ENCODE measurements at regions not wholly inside any gene's neighbourhood (a gene's known extent, or its start where the extent isn't known, plus 50 kb on each side); places are given as distances from the start of the nearest gene placed in this dataset.

GRCh38 chr21:14707511-14708020 lies 161.5 kb upstream of the SAMSN1 start:
- H3K36me3 ChIP-seq (ENCODE audit: low read depth, low read length): no peaks in the 10 kb centered on the region; the same call in 1 of the 2 replicates
- H3K4me2 ChIP-seq (ENCODE audit: low read length): no peak overlapping the region
- peaks cover 5% of the 10 kb centered on the region for H3F3A ChIP-seq (ENCODE audit: low read length, unreplicated experiment)
- POLR2A ChIA-PET (ENCODE audit: unreplicated experiment): no interaction called here
- no peaks in the 10 kb centered on the region for H4K20me1 ChIP-seq (ENCODE audit: low read length)
- CTCF ChIA-PET: no interaction called here
- no peaks in the 10 kb centered on the region for H3K79me2 ChIP-seq (ENCODE audit: low read length)
- H3K4me1 ChIP-seq (ENCODE audit: insufficient read depth, low read length): peaks cover 32% of the 10 kb centered on the region
- no peak overlapping the region for H2AFZ ChIP-seq (ENCODE audit: low read length)
- H3K4me3 ChIP-seq (ENCODE audit: low read length): no peak overlapping the region
- no TSS peak for BruUV-seq (replicated peaks)
- no peaks in the 10 kb centered on the region for H3K27me3 ChIP-seq (ENCODE audit: low read length)
- H3K9me2 ChIP-seq (replicated peaks; ENCODE audit: low read length): no peaks in the 10 kb centered on the region
- intact Hi-C loops (cut with micrococcal nuclease): no loop called here
- no peak for ATAC-seq
- no peak overlapping the region for H3K9ac ChIP-seq (ENCODE audit: low read length)
- peaks cover 9% of the 10 kb centered on the region for H3K9me3 ChIP-seq (ENCODE audit: low read length)
- no peak for DNase-seq
- H3K27ac ChIP-seq (ENCODE audit: low read length): peak overlapping the region; percentile 38
- no peak for TF ChIP-seq EZH2 (IDR thresholded peaks at IDR 0.05; ENCODE audit: low read length, unreplicated experiment)
- TF ChIP-seq EZH2phosphoT487 (IDR thresholded peaks at IDR 0.05; ENCODE audit: borderline replicate concordance, low read length): no peak
- no peak for TF ChIP-seq CTCF (conservative IDR thresholded peaks at IDR 0.05; ENCODE audit: low read depth, low read length)

- peak; percentile 75 for DNase-seq
Observed at GRCh38 chr21:14706712-14707510, 160.8 kb upstream of the SAMSN1 start.

More at GRCh38 chr21:14706712-14707510, 160.8 kb upstream of the SAMSN1 start:
- H3K79me2 ChIP-seq (ENCODE audit: low read length): no peaks in the 10 kb centered on the region
- ChIA-PET POLR2A (ENCODE audit: unreplicated experiment) (no interaction called here), CTCF (no interaction called here)
- no peak overlapping the region for H3K4me3 ChIP-seq (ENCODE audit: low read length)
- H3K27ac ChIP-seq (ENCODE audit: low read length): peak overlapping the region; percentile 15
- peak overlapping the region; percentile 21 for H3K4me2 ChIP-seq (ENCODE audit: low read length)
- H3K27me3 ChIP-seq (ENCODE audit: low read length): no peaks in the 10 kb centered on the region
- peaks cover 9% of the 10 kb centered on the region for H3K9me3 ChIP-seq (ENCODE audit: low read length)
- no peak overlapping the region for H2AFZ ChIP-seq (ENCODE audit: low read length)
- no peaks in the 10 kb centered on the region for H3K9me2 ChIP-seq (replicated peaks; ENCODE audit: low read length)
- H3F3A ChIP-seq (ENCODE audit: low read length, unreplicated experiment): peaks cover 5% of the 10 kb centered on the region
- no peaks in the 10 kb centered on the region; the same call in 1 of the 2 replicates for H3K36me3 ChIP-seq (ENCODE audit: low read depth, low read length)
- peak; percentile 40; the same call in 1 of the 2 replicates for ATAC-seq
- intact Hi-C loops (cut with micrococcal nuclease): no loop called here
- no peak overlapping the region for H3K9ac ChIP-seq (ENCODE audit: low read length)
- no TSS peak for BruUV-seq (replicated peaks)
- H3K4me1 ChIP-seq (ENCODE audit: insufficient read depth, low read length): peaks cover 28% of the 10 kb centered on the region
- H4K20me1 ChIP-seq (ENCODE audit: low read length): no peaks in the 10 kb centered on the region
- TF ChIP-seq CTCF (conservative IDR thresholded peaks at IDR 0.05; ENCODE audit: low read depth, low read length): no peak
- TF ChIP-seq EZH2 (IDR thresholded peaks at IDR 0.05; ENCODE audit: low read length, unreplicated experiment): no peak
- no peak for TF ChIP-seq EZH2phosphoT487 (IDR thresholded peaks at IDR 0.05; ENCODE audit: borderline replicate concordance, low read length)
